ENCODE measurements at regions not wholly inside any gene's neighbourhood (a gene's known extent, or its start where the extent isn't known, plus 50 kb on each side); places are given as distances from the start of the nearest gene placed in this dataset.

GRCh38 chr1:29417971-29418370, 181.6 kb downstream of the PTPRU start (continued):
- TF ChIP-seq, protein P1, sequence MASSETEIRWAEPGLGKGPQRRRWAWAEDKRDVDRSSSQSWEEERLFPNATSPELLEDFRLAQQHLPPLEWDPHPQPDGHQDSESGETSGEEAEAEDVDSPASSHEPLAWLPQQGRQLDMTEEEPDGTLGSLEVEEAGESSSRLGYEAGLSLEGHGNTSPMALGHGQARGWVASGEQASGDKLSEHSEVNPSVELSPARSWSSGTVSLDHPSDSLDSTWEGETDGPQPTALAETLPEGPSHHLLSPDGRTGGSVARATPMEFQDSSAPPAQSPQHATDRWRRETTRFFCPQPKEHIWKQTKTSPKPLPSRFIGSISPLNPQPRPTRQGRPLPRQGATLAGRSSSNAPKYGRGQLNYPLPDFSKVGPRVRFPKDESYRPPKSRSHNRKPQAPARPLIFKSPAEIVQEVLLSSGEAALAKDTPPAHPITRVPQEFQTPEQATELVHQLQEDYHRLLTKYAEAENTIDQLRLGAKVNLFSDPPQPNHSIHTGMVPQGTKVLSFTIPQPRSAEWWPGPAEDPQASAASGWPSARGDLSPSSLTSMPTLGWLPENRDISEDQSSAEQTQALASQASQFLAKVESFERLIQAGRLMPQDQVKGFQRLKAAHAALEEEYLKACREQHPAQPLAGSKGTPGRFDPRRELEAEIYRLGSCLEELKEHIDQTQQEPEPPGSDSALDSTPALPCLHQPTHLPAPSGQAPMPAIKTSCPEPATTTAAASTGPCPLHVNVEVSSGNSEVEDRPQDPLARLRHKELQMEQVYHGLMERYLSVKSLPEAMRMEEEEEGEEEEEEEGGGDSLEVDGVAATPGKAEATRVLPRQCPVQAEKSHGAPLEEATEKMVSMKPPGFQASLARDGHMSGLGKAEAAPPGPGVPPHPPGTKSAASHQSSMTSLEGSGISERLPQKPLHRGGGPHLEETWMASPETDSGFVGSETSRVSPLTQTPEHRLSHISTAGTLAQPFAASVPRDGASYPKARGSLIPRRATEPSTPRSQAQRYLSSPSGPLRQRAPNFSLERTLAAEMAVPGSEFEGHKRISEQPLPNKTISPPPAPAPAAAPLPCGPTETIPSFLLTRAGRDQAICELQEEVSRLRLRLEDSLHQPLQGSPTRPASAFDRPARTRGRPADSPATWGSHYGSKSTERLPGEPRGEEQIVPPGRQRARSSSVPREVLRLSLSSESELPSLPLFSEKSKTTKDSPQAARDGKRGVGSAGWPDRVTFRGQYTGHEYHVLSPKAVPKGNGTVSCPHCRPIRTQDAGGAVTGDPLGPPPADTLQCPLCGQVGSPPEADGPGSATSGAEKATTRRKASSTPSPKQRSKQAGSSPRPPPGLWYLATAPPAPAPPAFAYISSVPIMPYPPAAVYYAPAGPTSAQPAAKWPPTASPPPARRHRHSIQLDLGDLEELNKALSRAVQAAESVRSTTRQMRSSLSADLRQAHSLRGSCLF (CRISPR knock-in tag; IDR thresholded peaks at IDR 0.05; ENCODE audit: borderline replicate concordance) = no peak
- no peak for TF ChIP-seq NR2F2 (IDR thresholded peaks at IDR 0.05; ENCODE audit: borderline replicate concordance, low read depth)

- no peak for TF ChIP-seq ZNF766 (CRISPR knock-in tag; IDR thresholded peaks at IDR 0.05; ENCODE audit: borderline replicate concordance)
- Histone ChIP-seq H3K4me2 (ENCODE audit: low read depth, low read length) (no peak overlapping the region), H4K20me1 (ENCODE audit: insufficient read depth, low read length) (no peaks in the 10 kb centered on the region), H2AFZ (ENCODE audit: low read length) (no peak overlapping the region), H3K79me2 (ENCODE audit: insufficient read depth, low read length) (no peaks in the 10 kb centered on the region), H3K9ac (ENCODE audit: insufficient read depth, low read depth, low read length) (no peak overlapping the region), H3K9me3 (ENCODE audit: low read length) (no peaks in the 10 kb centered on the region), H3K4me3 (replicated peaks in 1 of 3; ENCODE audit: insufficient read depth in 1 of 3, low read depth in 2 of 3, low read length in 3 of 3) (no peak overlapping the region), H3K36me3 (replicated peaks in 1 of 2; ENCODE audit: control insufficient read depth in 1 of 2, insufficient read depth in 2 of 2, low read length in 2 of 2) (no peaks in the 10 kb centered on the region), H3K27me3 (ENCODE audit: control insufficient read depth in 1 of 2, insufficient read depth in 2 of 2, low read length in 2 of 2) (no peaks in the 10 kb centered on the region; a peak in 1 of 5 replicates), H3K4me1 (ENCODE audit: insufficient read depth, low read length) (no peaks in the 10 kb centered on the region), H3K27ac (ENCODE audit: extremely low read length, insufficient read depth, low read length) (no peak overlapping the region)
- ATAC-seq (no peak), DNase-seq (ENCODE audit: low spot score) (no peak), FAIRE-seq (no peak)
- 74% methylated on average over 10 of the region's 14 CpGs for WGBS (ENCODE audit: low lambda C conversion rate)
- CTCF ChIA-PET (ENCODE audit: low intra/inter-chr PET ratio, low total read pairs) = no interaction called here
- intact Hi-C loops (cut with micrococcal nuclease; ENCODE audit: unreplicated experiment) = no loop called here
- in situ Hi-C loops (cut with HindIII; ENCODE audit: extremely low pct_ligation_motif_present, low pct_unique_long_range_greater_than_20kb) = no loop called here
- POLR2A ChIA-PET = no interaction called here
- no TSS peak for BruUV-seq (replicated peaks)
Observed at GRCh38 chr1:29417147-29417858, 181.0 kb downstream of the PTPRU start.
